ENCODE measurements at regions not wholly inside any gene's neighbourhood (a gene's known extent, or its start where the extent isn't known, plus 50 kb on each side); places are given as distances from the start of the nearest gene placed in this dataset.

DNA sequence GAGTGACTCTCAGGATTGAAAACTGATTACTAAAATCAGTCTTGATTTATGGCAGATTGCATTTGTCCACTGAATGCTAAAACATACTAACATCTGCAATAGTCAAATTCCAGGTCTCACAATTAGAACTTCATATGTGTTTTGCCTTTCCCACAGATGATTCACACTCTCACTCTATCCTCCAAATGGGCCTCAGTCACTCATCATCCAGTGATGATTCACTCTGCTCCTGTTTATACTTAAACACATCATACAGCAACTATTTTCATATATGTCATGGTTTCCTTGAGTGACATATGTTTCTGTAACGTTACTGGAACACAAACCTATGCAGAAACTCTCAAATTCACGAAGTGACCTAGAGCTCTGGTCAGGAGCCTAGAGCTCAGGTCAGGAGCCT lies 512.9 kb downstream of the HINT1 start:
- WGBS (ENCODE audit: extremely low coverage, insufficient coverage, insufficient read length), result no CpG with 5 or more reads among the region's 2 CpGs
- H2BK5ac ChIP-seq (ENCODE audit: low read depth, low read length, poor library complexity), result no peak overlapping the region

DNA sequence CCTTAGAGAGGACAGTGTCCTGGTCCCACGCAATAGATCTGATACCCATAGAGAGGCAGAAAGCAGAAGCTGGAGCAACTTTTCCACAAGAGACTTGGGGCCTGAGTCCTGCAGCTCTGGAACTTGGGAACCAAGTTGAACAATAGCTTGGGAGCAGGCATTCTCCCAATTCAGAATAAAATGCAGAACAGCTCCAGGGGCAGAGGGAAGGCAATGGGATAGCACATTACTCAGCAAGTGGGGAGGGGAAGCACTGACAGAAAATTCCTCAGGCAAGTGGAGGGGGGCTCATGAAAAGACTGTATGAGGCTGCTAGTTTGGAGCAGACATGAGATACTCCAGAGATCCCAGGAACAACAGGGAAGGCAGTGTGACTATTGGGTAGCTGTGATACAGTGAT lies 513.6 kb downstream of the HINT1 start:
- H2AFZ ChIP-seq (ENCODE audit: insufficient read depth, low read length, poor library complexity), result no peak overlapping the region
- no peak overlapping the region for H3K4ac ChIP-seq (ENCODE audit: low read depth, low read length)
- H2BK120ac ChIP-seq (ENCODE audit: insufficient read depth, low read length, poor library complexity), result no peak overlapping the region
- H3K4me2 ChIP-seq (ENCODE audit: low read length), result no peak overlapping the region
- H3K9me3 ChIP-seq (ENCODE audit: insufficient read depth, low read depth, low read length), result peaks cover 2% of the 10 kb centered on the region
- H3K4me3 ChIP-seq (ENCODE audit: low read depth, low read length), result no peak overlapping the region
- no CpG with 5 or more reads among the region's 1 CpG for WGBS (ENCODE audit: extremely low coverage, insufficient coverage, insufficient read length)
- H3K79me2 ChIP-seq (ENCODE audit: control insufficient read depth, insufficient read depth, low read length, poor library complexity), result no peaks in the 10 kb centered on the region
- no peak overlapping the region for H4K91ac ChIP-seq (ENCODE audit: low read depth, low read length)
- H3K27ac ChIP-seq (ENCODE audit: low read depth, low read length), result no peak overlapping the region
- H2BK5ac ChIP-seq (ENCODE audit: low read depth, low read length, poor library complexity), result no peak overlapping the region
- peaks cover 0 to 3% of the 10 kb centered on the region in 2 experiments for H3K4me1 ChIP-seq (ENCODE audit: control insufficient read depth in 1 of 2, insufficient read depth in 2 of 2, low read length in 2 of 2)
- H4K8ac ChIP-seq (ENCODE audit: low read depth, low read length), result no peak overlapping the region
- no peak overlapping the region for H2AK5ac ChIP-seq (ENCODE audit: low read length)
- H3K14ac ChIP-seq (ENCODE audit: low read length), result no peak overlapping the region
- no peak overlapping the region for H3K9ac ChIP-seq (ENCODE audit: low read length)
- no peaks in the 10 kb centered on the region for H3K36me3 ChIP-seq (ENCODE audit: control insufficient read depth in 1 of 2, insufficient read depth in 2 of 2, low read length in 2 of 2)
- no peak for DNase-seq
- H3K79me1 ChIP-seq (ENCODE audit: low read length), result no peaks in the 10 kb centered on the region
- H3K27me3 ChIP-seq (ENCODE audit: insufficient read depth, low read length), result no peaks in the 10 kb centered on the region
- H3K18ac ChIP-seq (ENCODE audit: low read length), result no peak overlapping the region
- no peak overlapping the region for H3K23ac ChIP-seq (ENCODE audit: low read length)
- H4K12ac ChIP-seq (ENCODE audit: low read depth, low read length), result no peak overlapping the region
- H2BK12ac ChIP-seq (ENCODE audit: low read length), result no peak overlapping the region

More for the DNA sequence above, 512.9 kb downstream of the HINT1 start:
- no peak overlapping the region for H3K14ac ChIP-seq (ENCODE audit: low read length)
- no peak overlapping the region for H2AFZ ChIP-seq (ENCODE audit: insufficient read depth, low read length, poor library complexity)
- H2AK5ac ChIP-seq (ENCODE audit: low read length), result no peak overlapping the region
- H2BK12ac ChIP-seq (ENCODE audit: low read length), result no peak overlapping the region
- H3K18ac ChIP-seq (ENCODE audit: low read length), result no peak overlapping the region
- no peak overlapping the region for H3K4ac ChIP-seq (ENCODE audit: low read depth, low read length)
- H4K8ac ChIP-seq (ENCODE audit: low read depth, low read length), result no peak overlapping the region
- no peaks in the 10 kb centered on the region for H3K79me1 ChIP-seq (ENCODE audit: low read length)
- no peak overlapping the region for H3K4me3 ChIP-seq (ENCODE audit: low read depth, low read length)
- no peak for DNase-seq
- no peak overlapping the region for H3K23ac ChIP-seq (ENCODE audit: low read length)
- no peaks in the 10 kb centered on the region for H3K27me3 ChIP-seq (ENCODE audit: insufficient read depth, low read length)
- H3K4me1 ChIP-seq (ENCODE audit: control insufficient read depth in 1 of 2, insufficient read depth in 2 of 2, low read length in 2 of 2), result peaks cover 0 to 3% of the 10 kb centered on the region in 2 experiments
- no peak overlapping the region for H3K4me2 ChIP-seq (ENCODE audit: low read length)
- H3K36me3 ChIP-seq (ENCODE audit: control insufficient read depth in 1 of 2, insufficient read depth in 2 of 2, low read length in 2 of 2), result no peaks in the 10 kb centered on the region
- no peak overlapping the region for H3K9ac ChIP-seq (ENCODE audit: low read length)
- no peak overlapping the region for H4K91ac ChIP-seq (ENCODE audit: low read depth, low read length)
- peaks cover 2% of the 10 kb centered on the region for H3K9me3 ChIP-seq (ENCODE audit: insufficient read depth, low read depth, low read length)
- H4K12ac ChIP-seq (ENCODE audit: low read depth, low read length), result no peak overlapping the region
- H3K79me2 ChIP-seq (ENCODE audit: control insufficient read depth, insufficient read depth, low read length, poor library complexity), result no peaks in the 10 kb centered on the region
- no peak overlapping the region for H3K27ac ChIP-seq (ENCODE audit: low read depth, low read length)
- H2BK120ac ChIP-seq (ENCODE audit: insufficient read depth, low read length, poor library complexity), result no peak overlapping the region

GRCh38 chr5:130643321-130643720 lies 521.7 kb downstream of the HINT1 start:
- Histone ChIP-seq H3K9ac (ENCODE audit: low read length) (no peak overlapping the region), H4K8ac (ENCODE audit: low read depth, low read length) (no peak overlapping the region), H2BK5ac (ENCODE audit: low read depth, low read length, poor library complexity) (no peak overlapping the region), H3K79me2 (ENCODE audit: control insufficient read depth, insufficient read depth, low read length, poor library complexity) (no peaks in the 10 kb centered on the region), H3K4ac (ENCODE audit: low read depth, low read length) (no peak overlapping the region), H3K4me3 (ENCODE audit: low read depth, low read length) (no peak overlapping the region), H4K91ac (ENCODE audit: low read depth, low read length) (no peak overlapping the region), H3K23ac (ENCODE audit: low read length) (no peak overlapping the region), H3K14ac (ENCODE audit: low read length) (no peak overlapping the region), H3K27ac (ENCODE audit: low read depth, low read length) (no peak overlapping the region), H3K36me3 (ENCODE audit: control insufficient read depth in 1 of 2, insufficient read depth in 2 of 2, low read length in 2 of 2) (no peaks in the 10 kb centered on the region), H2BK12ac (ENCODE audit: low read length) (no peak overlapping the region), H3K79me1 (ENCODE audit: low read length) (no peaks in the 10 kb centered on the region), H2BK120ac (ENCODE audit: insufficient read depth, low read length, poor library complexity) (no peak overlapping the region), H4K12ac (ENCODE audit: low read depth, low read length) (no peak overlapping the region), H2AK5ac (ENCODE audit: low read length) (no peak overlapping the region), H3K9me3 (ENCODE audit: insufficient read depth, low read depth, low read length) (peaks cover 9% of the 10 kb centered on the region), H3K4me1 (ENCODE audit: control insufficient read depth in 1 of 2, insufficient read depth in 2 of 2, low read length in 2 of 2) (no peaks in the 10 kb centered on the region), H3K18ac (ENCODE audit: low read length) (no peak overlapping the region), H3K27me3 (ENCODE audit: insufficient read depth, low read length) (no peaks in the 10 kb centered on the region), H2AFZ (ENCODE audit: insufficient read depth, low read length, poor library complexity) (no peak overlapping the region), H3K4me2 (ENCODE audit: low read length) (no peak overlapping the region)
- no CpG with 5 or more reads among the region's 5 CpGs for WGBS (ENCODE audit: extremely low coverage, insufficient coverage, insufficient read length)
- peak; percentile 11 to 33 for DNase-seq

- Histone ChIP-seq H4K12ac (ENCODE audit: low read depth, low read length) (no peak overlapping the region), H3K18ac (ENCODE audit: low read length) (no peak overlapping the region), H2AK5ac (ENCODE audit: low read length) (no peak overlapping the region), H3K23ac (ENCODE audit: low read length) (no peak overlapping the region), H3K27ac (ENCODE audit: low read depth, low read length) (no peak overlapping the region), H3K4me2 (ENCODE audit: low read length) (no peak overlapping the region), H3K9ac (ENCODE audit: low read length) (no peak overlapping the region), H3K27me3 (ENCODE audit: insufficient read depth, low read length) (no peaks in the 10 kb centered on the region), H4K8ac (ENCODE audit: low read depth, low read length) (no peak overlapping the region), H2BK120ac (ENCODE audit: insufficient read depth, low read length, poor library complexity) (no peak overlapping the region), H3K14ac (ENCODE audit: low read length) (no peak overlapping the region), H2BK5ac (ENCODE audit: low read depth, low read length, poor library complexity) (no peak overlapping the region), H3K4me1 (ENCODE audit: control insufficient read depth in 1 of 2, insufficient read depth in 2 of 2, low read length in 2 of 2) (no peaks in the 10 kb centered on the region), H3K79me2 (ENCODE audit: control insufficient read depth, insufficient read depth, low read length, poor library complexity) (no peaks in the 10 kb centered on the region), H3K9me3 (ENCODE audit: insufficient read depth, low read depth, low read length) (peaks cover 9% of the 10 kb centered on the region), H3K79me1 (ENCODE audit: low read length) (no peaks in the 10 kb centered on the region), H3K4me3 (ENCODE audit: low read depth, low read length) (no peak overlapping the region), H3K36me3 (ENCODE audit: control insufficient read depth in 1 of 2, insufficient read depth in 2 of 2, low read length in 2 of 2) (no peaks in the 10 kb centered on the region), H2AFZ (ENCODE audit: insufficient read depth, low read length, poor library complexity) (no peak overlapping the region), H4K91ac (ENCODE audit: low read depth, low read length) (no peak overlapping the region), H3K4ac (ENCODE audit: low read depth, low read length) (no peak overlapping the region), H2BK12ac (ENCODE audit: low read length) (no peak overlapping the region)
- no CpG with 5 or more reads among the region's 2 CpGs for WGBS (ENCODE audit: extremely low coverage, insufficient coverage, insufficient read length)
- no peak for DNase-seq
These were observed 522.6 kb downstream of the HINT1 start for GRCh38 chr5:130642461-130642860.

Measured in trophoblast cell (in vitro differentiated cells and primary cell).